Activated CD4-positive, alpha-beta T cell treated with anti-CD3 and anti-CD28 coated beads, Interleukin-2, Interleukin-6, amounts not matched to agents 100 ng/mL and 50 ng/mL, durations not matched to agents 16 hours and 8 hours (primary cell): ENCODE measurements at regions not wholly inside any gene's neighbourhood (a gene's known extent, or its start where the extent isn't known, plus 50 kb on each side); places are given as distances from the start of the nearest gene placed in this dataset.
"Not testable (repeated sequence)": the region's sequence is repeated elsewhere in the genome, so short reads cannot be mapped to it uniquely, and the experiment has no call there.

Experiments
- DNase-seq: peaks from one replicate; pipeline ENCODE4 v3.0.0-alpha.2; 2020

DNA sequence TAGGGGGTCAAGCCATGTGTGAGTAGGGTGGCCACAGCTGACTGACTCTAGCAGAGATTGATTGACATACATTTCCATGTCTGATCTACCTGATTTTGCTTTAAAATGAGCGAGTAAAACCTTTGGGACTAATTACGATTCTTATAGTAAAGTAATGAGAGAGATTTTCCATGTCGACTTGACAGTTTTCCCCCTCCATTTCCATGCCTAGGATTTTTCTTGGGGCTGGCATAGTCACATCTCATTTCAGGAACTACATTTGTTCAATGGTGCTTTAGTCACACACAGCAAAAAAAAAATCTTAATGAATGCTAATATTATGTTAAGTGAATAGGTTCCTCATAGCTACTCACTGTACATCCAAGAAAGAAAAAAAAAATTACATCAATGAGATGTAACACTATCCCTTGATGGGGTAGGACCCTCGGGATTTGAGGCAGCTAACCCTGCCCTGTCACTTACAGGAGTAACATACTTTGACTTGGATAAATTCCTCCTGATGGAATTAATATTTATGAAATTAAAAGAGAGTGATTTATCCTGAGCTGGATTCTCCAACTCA, 690.9 kb downstream of the TDRD15 start:
- DNase-seq = no peak

GRCh38 chr2:21818212-21818795, 694.5 kb downstream of the TDRD15 start:
- DNase-seq = no peak

DNA sequence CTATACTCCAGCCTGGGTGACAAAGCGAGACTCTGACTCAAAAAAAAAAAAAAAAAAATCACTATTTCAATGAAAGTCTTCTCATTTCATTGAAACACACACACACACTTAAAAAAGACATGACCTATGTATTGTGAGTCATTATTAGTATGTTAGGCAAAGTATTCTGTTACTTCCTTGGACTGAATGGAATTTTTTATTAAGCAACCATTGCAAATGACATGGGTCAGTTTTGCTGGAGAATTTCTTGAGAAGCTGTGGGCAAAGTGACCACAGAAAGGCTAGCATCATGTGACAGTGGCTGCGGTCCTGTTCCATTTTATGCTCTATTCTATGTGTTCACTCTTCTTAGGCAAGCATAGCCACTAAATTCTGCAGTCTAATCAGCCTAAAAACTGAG, 695.7 kb downstream of the TDRD15 start:
- no peak for DNase-seq

- DNase-seq = no peak
Measured at GRCh38 chr2:21820271-21820670, 696.5 kb downstream of the TDRD15 start.

- no peak for DNase-seq
Measured at GRCh38 chr2:21821672-21822227, 698.0 kb downstream of the TDRD15 start.

DNA sequence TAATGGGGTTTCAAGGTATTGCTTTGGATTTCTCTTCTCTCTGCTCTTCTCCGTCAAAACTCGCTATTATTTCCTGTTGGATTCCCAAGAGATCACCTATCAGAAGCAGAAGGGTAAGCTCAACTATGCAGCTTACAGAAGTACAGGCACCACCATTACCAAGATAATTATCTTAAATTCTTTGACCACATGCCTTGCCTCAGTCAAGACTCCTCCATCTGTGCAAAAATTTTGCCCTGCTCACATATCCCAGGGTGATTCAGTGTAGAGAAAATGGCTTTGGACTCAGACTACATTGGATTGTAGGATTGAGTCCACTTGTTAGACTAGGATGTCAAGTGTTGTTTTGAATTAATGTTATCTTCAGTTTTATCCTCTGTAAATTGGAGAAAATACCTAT, 698.7 kb downstream of the TDRD15 start:
- DNase-seq = no peak

DNA sequence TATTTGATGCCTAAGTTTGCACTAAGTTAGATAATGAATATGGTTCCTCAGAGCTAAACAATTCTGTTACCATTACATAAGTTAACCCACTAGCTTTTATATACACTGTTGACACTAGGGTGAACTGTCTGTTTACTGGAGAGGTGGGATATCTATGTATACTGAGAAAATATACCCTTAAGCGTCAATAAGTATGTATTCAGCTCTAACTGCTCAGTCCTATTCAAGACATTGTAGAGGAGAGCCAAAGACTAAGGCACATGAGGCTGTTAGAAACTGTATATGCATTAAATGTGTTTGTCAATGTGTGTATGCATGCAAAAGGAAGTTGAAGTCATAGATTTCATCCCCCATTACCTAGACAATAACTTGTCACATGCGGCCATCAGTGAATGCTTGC, 710.0 kb downstream of the TDRD15 start:
- DNase-seq = no peak

GRCh38 chr2:21836261-21836660, 712.5 kb downstream of the TDRD15 start:
- no peak for DNase-seq

- no peak for DNase-seq
Measured at GRCh38 chr2:21836719-21837118, 713.0 kb downstream of the TDRD15 start.

GRCh38 chr2:21837168-21837960, 713.6 kb downstream of the TDRD15 start:
- no peak for DNase-seq

- DNase-seq = no peak
Measured at GRCh38 chr2:21841341-21841740, 717.6 kb downstream of the TDRD15 start.

DNA sequence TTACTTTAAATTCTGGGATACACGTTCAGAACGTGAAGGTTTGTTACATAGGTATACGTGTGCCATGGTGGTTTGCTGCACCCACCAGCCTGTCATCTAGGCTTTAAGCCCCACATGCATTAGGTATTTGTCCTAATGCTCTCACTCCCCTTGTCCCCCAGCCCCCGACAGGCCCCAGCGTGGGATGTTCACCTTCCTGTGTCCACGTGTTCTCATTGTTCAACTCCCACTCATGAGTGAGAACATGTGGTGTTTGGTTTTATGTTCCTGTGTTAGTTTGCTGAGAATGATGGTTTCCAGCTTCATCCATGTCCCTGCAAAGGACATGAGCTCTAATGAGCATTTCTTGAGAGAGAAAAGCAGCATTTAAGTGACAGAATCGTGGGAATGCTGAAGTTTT, 726.6 kb downstream of the TDRD15 start:
- not testable (repeated sequence) for DNase-seq

DNA sequence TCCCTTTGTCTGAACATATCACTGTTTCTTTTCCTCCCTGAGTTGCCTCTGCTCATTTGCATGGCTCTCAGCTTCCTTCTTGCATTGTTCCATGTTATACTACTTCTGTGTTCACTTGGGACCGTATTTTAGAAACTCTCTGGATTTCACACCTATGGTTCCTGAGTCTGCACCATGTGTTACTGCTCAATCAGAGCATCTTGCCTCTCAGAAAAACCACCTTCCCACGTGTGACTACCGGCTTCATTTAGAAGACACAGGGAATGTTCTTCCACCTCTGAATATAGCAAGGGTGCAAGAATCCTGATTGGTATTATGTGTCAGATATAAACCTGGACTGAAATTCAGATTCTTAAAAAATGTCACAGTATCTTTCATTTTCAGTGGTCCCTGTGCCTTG, 731.2 kb downstream of the TDRD15 start:
- no peak for DNase-seq

- no peak for DNase-seq
Measured at GRCh38 chr2:21856708-21857107, 732.9 kb downstream of the TDRD15 start.

GRCh38 chr2:21860907-21861306, 737.1 kb downstream of the TDRD15 start:
- no peak for DNase-seq

GRCh38 chr2:21866316-21866715, 742.5 kb downstream of the TDRD15 start:
- no peak for DNase-seq

DNA sequence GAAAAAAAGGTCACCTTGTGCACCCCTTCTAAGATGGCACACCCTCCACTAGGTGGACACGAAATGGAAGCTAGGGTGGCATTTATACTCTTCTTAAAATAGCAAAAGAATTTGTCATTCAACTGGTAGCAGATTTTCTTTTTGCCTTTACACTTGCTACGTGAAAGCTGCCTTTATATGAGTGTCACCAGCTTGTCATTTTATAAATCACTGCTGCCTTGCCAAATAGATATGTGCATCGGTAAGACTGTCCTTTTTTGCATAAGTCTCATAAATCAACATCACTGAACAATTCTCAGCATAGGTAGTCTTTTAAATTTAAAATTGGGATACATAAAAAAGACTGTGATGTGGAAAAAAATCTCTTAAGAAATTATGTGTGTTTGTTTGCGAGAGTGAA, 764.1 kb downstream of the TDRD15 start:
- no peak for DNase-seq

DNA sequence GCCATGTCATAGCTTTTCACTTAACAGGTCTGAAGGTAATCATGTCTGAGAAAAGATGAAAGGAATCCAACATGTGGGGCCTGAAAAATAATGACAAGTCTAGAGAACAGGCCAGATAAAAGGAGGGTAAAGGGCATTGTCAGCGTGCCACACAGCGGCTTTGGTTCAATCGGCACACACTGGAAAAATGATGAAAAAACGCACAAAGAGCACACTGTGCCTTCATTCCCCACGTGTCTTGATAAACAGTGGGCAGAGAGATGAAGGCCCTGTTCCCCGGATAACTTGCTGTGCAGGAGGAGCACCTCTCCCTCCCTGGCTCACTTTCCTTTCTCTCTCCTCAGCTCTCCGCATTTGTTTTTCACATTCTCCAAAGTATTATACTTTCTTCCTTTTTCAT, 766.3 kb downstream of the TDRD15 start:
- no peak for DNase-seq

- DNase-seq = no peak
Measured at GRCh38 chr2:21890716-21891115, 766.9 kb downstream of the TDRD15 start.

GRCh38 chr2:21891191-21891590, 767.4 kb downstream of the TDRD15 start:
- DNase-seq = no peak

GRCh38 chr2:21892140-21892539, 768.4 kb downstream of the TDRD15 start:
- no peak for DNase-seq

GRCh38 chr2:21895200-21895599, 771.4 kb downstream of the TDRD15 start:
- no peak for DNase-seq

- not testable (repeated sequence) for DNase-seq
Measured at GRCh38 chr2:21908712-21909380, 785.1 kb downstream of the TDRD15 start.
